ENCODE measurements at regions not wholly inside any gene's neighbourhood (a gene's known extent, or its start where the extent isn't known, plus 50 kb on each side); places are given as distances from the start of the nearest gene placed in this dataset.

DNA sequence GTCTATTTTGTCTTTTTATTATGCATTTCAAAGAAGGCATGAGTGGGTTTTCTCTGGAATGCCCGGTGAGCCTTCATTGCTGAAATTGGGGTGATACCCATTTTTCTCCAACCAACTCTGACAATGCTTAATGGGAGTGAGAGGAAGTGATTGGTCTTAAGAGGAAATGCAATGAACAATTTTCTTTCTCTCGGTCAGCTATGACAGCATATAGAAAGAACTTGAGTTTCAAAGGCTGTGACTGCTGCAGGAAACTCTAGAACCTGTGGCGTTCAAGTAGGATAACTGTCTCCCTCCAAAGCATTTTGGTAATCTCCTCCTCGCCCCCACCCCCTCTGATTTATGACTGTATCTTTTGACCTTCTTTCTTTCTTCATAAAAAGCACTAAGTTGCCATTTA lies 155.9 kb downstream of the LYPLAL1 start:
- TF ChIP-seq, protein P1, sequence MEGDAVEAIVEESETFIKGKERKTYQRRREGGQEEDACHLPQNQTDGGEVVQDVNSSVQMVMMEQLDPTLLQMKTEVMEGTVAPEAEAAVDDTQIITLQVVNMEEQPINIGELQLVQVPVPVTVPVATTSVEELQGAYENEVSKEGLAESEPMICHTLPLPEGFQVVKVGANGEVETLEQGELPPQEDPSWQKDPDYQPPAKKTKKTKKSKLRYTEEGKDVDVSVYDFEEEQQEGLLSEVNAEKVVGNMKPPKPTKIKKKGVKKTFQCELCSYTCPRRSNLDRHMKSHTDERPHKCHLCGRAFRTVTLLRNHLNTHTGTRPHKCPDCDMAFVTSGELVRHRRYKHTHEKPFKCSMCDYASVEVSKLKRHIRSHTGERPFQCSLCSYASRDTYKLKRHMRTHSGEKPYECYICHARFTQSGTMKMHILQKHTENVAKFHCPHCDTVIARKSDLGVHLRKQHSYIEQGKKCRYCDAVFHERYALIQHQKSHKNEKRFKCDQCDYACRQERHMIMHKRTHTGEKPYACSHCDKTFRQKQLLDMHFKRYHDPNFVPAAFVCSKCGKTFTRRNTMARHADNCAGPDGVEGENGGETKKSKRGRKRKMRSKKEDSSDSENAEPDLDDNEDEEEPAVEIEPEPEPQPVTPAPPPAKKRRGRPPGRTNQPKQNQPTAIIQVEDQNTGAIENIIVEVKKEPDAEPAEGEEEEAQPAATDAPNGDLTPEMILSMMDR (IDR thresholded peaks at IDR 0.05): no peak
- no peak for TF ChIP-seq POLR2AphosphoS5 (IDR thresholded peaks at IDR 0.05)

Data from sigmoid colon (tissue), 4 donors.